ENCODE measurements at regions not wholly inside any gene's neighbourhood (a gene's known extent, or its start where the extent isn't known, plus 50 kb on each side); places are given as distances from the start of the nearest gene placed in this dataset.

GRCh38 chr2:234601213-234601612 is 104.3 kb upstream of the ARL4C start:
- no peaks in the 10 kb centered on the region for H3K27me3 ChIP-seq (ENCODE audit: control insufficient read depth, insufficient read depth, low read length)
- TF ChIP-seq, protein P1, sequence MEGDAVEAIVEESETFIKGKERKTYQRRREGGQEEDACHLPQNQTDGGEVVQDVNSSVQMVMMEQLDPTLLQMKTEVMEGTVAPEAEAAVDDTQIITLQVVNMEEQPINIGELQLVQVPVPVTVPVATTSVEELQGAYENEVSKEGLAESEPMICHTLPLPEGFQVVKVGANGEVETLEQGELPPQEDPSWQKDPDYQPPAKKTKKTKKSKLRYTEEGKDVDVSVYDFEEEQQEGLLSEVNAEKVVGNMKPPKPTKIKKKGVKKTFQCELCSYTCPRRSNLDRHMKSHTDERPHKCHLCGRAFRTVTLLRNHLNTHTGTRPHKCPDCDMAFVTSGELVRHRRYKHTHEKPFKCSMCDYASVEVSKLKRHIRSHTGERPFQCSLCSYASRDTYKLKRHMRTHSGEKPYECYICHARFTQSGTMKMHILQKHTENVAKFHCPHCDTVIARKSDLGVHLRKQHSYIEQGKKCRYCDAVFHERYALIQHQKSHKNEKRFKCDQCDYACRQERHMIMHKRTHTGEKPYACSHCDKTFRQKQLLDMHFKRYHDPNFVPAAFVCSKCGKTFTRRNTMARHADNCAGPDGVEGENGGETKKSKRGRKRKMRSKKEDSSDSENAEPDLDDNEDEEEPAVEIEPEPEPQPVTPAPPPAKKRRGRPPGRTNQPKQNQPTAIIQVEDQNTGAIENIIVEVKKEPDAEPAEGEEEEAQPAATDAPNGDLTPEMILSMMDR (IDR thresholded peaks at IDR 0.05; ENCODE audit: insufficient read depth, low read length, poor library complexity, severe bottlenecking) = no peak
- DNase-seq (ENCODE audit: low read depth) = no peak
- H3K4me3 ChIP-seq (ENCODE audit: low read depth, low read length) = no peak overlapping the region
- no peaks in the 10 kb centered on the region for H3K36me3 ChIP-seq (ENCODE audit: control insufficient read depth, insufficient read depth, low read length)

DNA sequence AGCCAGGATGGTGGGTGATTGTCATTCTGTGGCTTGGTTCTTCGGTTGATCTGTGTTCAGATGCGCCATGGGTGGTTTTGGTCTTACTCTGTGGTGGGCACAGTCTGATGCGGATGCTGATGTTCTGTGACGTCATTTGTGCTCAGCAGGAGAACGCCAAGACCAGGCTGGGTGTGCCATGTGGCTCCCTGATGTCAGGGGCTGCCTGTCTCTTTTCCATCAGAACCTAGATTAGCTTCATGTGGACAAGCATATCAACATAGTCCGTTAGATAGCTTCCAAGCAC is 100.6 kb upstream of the ARL4C start:
- TF ChIP-seq, protein P1 (IDR thresholded peaks at IDR 0.05; ENCODE audit: insufficient read depth, low read length, poor library complexity, severe bottlenecking) = no peak
- DNase-seq (ENCODE audit: low read depth) = no peak
- no peak overlapping the region for H3K4me3 ChIP-seq (ENCODE audit: low read depth, low read length)
- no peaks in the 10 kb centered on the region for H3K27me3 ChIP-seq (ENCODE audit: control insufficient read depth, insufficient read depth, low read length)
- no peaks in the 10 kb centered on the region for H3K36me3 ChIP-seq (ENCODE audit: control insufficient read depth, insufficient read depth, low read length)

DNA sequence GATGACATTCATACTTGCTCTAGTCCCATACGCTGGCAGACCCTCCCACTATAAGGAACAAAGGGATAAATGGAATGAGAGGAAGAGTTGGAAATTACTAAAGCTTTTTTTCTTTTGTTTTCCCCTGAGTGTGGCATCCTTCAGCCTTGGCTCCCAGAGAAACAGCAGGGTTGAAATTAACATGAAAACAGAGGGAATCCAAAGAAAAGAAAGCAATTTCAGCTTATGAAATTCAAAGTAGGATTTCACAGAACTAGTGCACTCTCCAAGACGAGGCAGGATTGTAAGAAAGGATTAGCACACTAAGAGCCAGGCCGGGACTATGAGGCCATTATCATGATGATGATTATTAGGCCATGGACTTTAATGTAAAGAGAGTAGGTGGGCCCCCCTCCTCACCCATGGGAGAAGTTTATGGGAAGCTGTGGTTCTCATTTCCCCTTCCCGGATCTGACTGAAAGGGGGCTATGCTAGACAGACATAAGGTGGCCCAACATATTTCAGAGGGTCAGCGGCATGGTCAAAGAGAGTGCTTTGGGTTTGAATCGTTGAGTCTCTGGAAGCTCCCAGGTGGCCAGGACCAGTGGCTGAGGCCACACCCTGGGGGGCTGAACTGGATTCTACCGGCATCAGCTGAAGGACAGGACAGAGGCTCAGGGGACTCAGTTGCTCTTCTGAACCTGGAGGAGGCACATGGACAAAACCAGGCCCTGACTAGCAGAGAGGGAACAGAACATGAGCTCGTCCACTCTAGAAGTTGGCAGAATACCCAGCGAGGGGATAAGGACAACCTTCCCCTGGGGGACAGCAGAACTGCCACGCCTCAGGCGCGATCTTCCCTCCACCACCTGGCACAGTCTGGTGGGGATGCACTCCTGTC is 100.1 kb upstream of the ARL4C start:
- Histone ChIP-seq H3K4me3 (ENCODE audit: low read depth, low read length) (no peak overlapping the region), H3K36me3 (ENCODE audit: control insufficient read depth, insufficient read depth, low read length) (no peaks in the 10 kb centered on the region), H3K27me3 (ENCODE audit: control insufficient read depth, insufficient read depth, low read length) (no peaks in the 10 kb centered on the region)
- TF ChIP-seq, protein P1 (IDR thresholded peaks at IDR 0.05; ENCODE audit: insufficient read depth, low read length, poor library complexity, severe bottlenecking) = no peak
- no peak for DNase-seq (ENCODE audit: low read depth)

DNA sequence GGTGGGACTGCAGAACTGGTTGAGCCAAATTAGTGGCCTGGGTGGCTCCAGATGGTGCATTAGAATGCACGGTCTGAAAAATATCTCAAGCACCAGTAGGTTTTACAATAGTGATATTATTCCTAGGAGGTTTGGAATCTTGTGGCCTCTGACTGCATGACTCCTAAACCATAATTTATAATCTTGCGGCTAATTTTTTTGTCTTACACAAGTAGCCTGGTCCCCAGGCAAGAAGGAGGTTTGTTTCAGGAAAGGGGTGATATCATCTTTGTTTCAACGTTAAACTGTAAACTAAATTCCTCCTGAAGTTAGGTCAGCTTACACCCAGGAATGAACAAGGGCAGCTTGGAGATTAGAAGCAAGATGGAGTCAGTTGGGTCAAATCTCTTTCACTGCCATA is 98.9 kb upstream of the ARL4C start:
- no peak overlapping the region for H3K4me3 ChIP-seq (ENCODE audit: low read depth, low read length)
- TF ChIP-seq, protein P1 (IDR thresholded peaks at IDR 0.05; ENCODE audit: insufficient read depth, low read length, poor library complexity, severe bottlenecking) = no peak
- DNase-seq (ENCODE audit: low read depth) = no peak
- no peaks in the 10 kb centered on the region for H3K27me3 ChIP-seq (ENCODE audit: control insufficient read depth, insufficient read depth, low read length)
- no peaks in the 10 kb centered on the region for H3K36me3 ChIP-seq (ENCODE audit: control insufficient read depth, insufficient read depth, low read length)

- DNase-seq (ENCODE audit: low read depth) = no peak
- H3K36me3 ChIP-seq (ENCODE audit: control insufficient read depth, insufficient read depth, low read length) = no peaks in the 10 kb centered on the region
Measured at GRCh38 chr2:234594715-234595114, 97.8 kb upstream of the ARL4C start.

More at GRCh38 chr2:234594715-234595114, 97.8 kb upstream of the ARL4C start:
- TF ChIP-seq, protein P1 (IDR thresholded peaks at IDR 0.05; ENCODE audit: insufficient read depth, low read length, poor library complexity, severe bottlenecking) = no peak
- no peaks in the 10 kb centered on the region for H3K27me3 ChIP-seq (ENCODE audit: control insufficient read depth, insufficient read depth, low read length)
- no peak overlapping the region for H3K4me3 ChIP-seq (ENCODE audit: low read depth, low read length)
